Tibial nerve (tissue), 4 donors: ENCODE measurements at regions not wholly inside any gene's neighbourhood (a gene's known extent, or its start where the extent isn't known, plus 50 kb on each side); places are given as distances from the start of the nearest gene placed in this dataset.
"Not testable (repeated sequence)": the region's sequence is repeated elsewhere in the genome, so short reads cannot be mapped to it uniquely, and the experiment has no call there.

Source experiments
- DNase-seq, 2 donors: peaks; one replicate each; pipeline ENCODE4 v3.0.0-alpha.2; 2019; ENCODE audit warnings: low spot score in 2 of 2
- H3K27ac ChIP-seq, 4 donors: fragments of 200-600 bp; sonication (generic) in 3 of 4; one replicate each; pipeline ENCODE4 v1.5.1; 2017 to 2019; ENCODE audit warnings: mild to moderate bottlenecking in 1 of 4
- H3K27me3 ChIP-seq, 2 donors: fragments of 200-600 bp; sonication (generic) in 1 of 2; one replicate each; pipeline versions ENCODE4 v1.5.1 to v1.6.0; 2017 to 2019
- H3K36me3 ChIP-seq, 3 donors: fragments of 200-600 bp; sonication (generic); one replicate each; pipeline ENCODE4 v1.5.1; 2018 to 2019
- H3K4me1 ChIP-seq, 4 donors: fragments of 200-600 bp; sonication (generic) in 3 of 4; one replicate each; pipeline ENCODE4 v1.5.1; 2017 to 2019
- H3K4me3 ChIP-seq, 4 donors: fragments of 200-600 bp; sonication (generic) in 3 of 4; one replicate each; pipeline ENCODE4 v1.5.1; 2017 to 2019; ENCODE audit warnings: mild to moderate bottlenecking in 1 of 4, moderate library complexity in 1 of 4
- H3K9me3 ChIP-seq, 4 donors: fragments of 200-600 bp; sonication (generic) in 3 of 4; one replicate each; pipeline ENCODE4 v1.5.1; 2017 to 2019
- CTCF ChIP-seq, 5 experiments: fragments of 200-600 bp in 3 of 5; fragments of 450-650 bp in 2 of 5; sonication (generic) in 3 of 5; IDR thresholded peaks; one replicate each; pipeline ENCODE4 v1.5.1; 2016 to 2019; ENCODE audit warnings: antibody characterized with exemption in 5 of 5, mild to moderate bottlenecking in 3 of 5, moderate library complexity in 2 of 5
- EP300 ChIP-seq, 2 donors: sonication (generic); formaldehyde crosslinking; IDR thresholded peaks; one replicate each; pipeline ENCODE4 v1.6.1; 2017; ENCODE audit warnings: antibody characterized with exemption in 2 of 2, mild to moderate bottlenecking in 1 of 2
- POLR2A ChIP-seq, 2 donors: fragments of 450-650 bp; IDR thresholded peaks; one replicate each; pipeline ENCODE4 v1.6.1; 2017; ENCODE audit warnings: antibody characterized with exemption in 2 of 2, mild to moderate bottlenecking in 2 of 2, moderate library complexity in 2 of 2
- WGBS, 2 donors: methylation state at CpG; one replicate each; pipeline ENCODE4 v1.1.5; 2018; 5-methylcytosine and 5-hydroxymethylcytosine counted together

- no peak for DNase-seq
- no peaks in the 10 kb centered on the region for H3K4me1 ChIP-seq
- TF ChIP-seq EP300 (IDR thresholded peaks at IDR 0.05): no peak
- no peak for TF ChIP-seq POLR2A (IDR thresholded peaks at IDR 0.05)
- no peak for TF ChIP-seq CTCF (IDR thresholded peaks at IDR 0.05)
- H3K36me3 ChIP-seq: no peaks in the 10 kb centered on the region
- no peak overlapping the region for H3K27ac ChIP-seq
- H3K27me3 ChIP-seq: no peaks in the 10 kb centered on the region
- WGBS, 2 donors: 43 to 64% methylated on average over 1 of the region's 1 CpG
- no peaks in the 10 kb centered on the region for H3K9me3 ChIP-seq
- no peak overlapping the region for H3K4me3 ChIP-seq
Measured at GRCh38 chr3:36178018-36178417, 202.3 kb upstream of the STAC start.

- Histone ChIP-seq H3K4me3 (no peak overlapping the region), H3K9me3 (no peaks in the 10 kb centered on the region), H3K4me1 (no peaks in the 10 kb centered on the region), H3K36me3 (no peaks in the 10 kb centered on the region), H3K27me3 (no peaks in the 10 kb centered on the region), H3K27ac (no peak overlapping the region)
- DNase-seq: no peak
- WGBS, 2 donors: 88 to 95% methylated on average over 2 of the region's 2 CpGs
- TF ChIP-seq EP300 (IDR thresholded peaks at IDR 0.05) (no peak), POLR2A (IDR thresholded peaks at IDR 0.05) (no peak), CTCF (IDR thresholded peaks at IDR 0.05) (no peak)
Measured at GRCh38 chr3:36182024-36182423, 198.3 kb upstream of the STAC start.

- not testable (repeated sequence) for DNase-seq, H3K36me3 ChIP-seq, H3K27ac ChIP-seq, H3K4me3 ChIP-seq, H3K9me3 ChIP-seq, H3K27me3 ChIP-seq, H3K4me1 ChIP-seq
- WGBS, 2 donors: 71 to 78% methylated on average over 2 of the region's 2 CpGs
Measured at GRCh38 chr3:36187197-36187596, 193.1 kb upstream of the STAC start.

GRCh38 chr3:36192901-36193300, 187.4 kb upstream of the STAC start:
- no peak overlapping the region for H3K27ac ChIP-seq
- no peak for TF ChIP-seq POLR2A (IDR thresholded peaks at IDR 0.05)
- no peak for TF ChIP-seq EP300 (IDR thresholded peaks at IDR 0.05)
- TF ChIP-seq CTCF (IDR thresholded peaks at IDR 0.05): no peak
- H3K36me3 ChIP-seq: no peaks in the 10 kb centered on the region
- DNase-seq: no peak
- no peaks in the 10 kb centered on the region for H3K27me3 ChIP-seq
- no peak overlapping the region for H3K4me3 ChIP-seq
- no peaks in the 10 kb centered on the region for H3K9me3 ChIP-seq
- no peaks in the 10 kb centered on the region for H3K4me1 ChIP-seq

GRCh38 chr3:36193448-36193847, 186.9 kb upstream of the STAC start:
- H3K27ac ChIP-seq: no peak overlapping the region
- no peaks in the 10 kb centered on the region for H3K4me1 ChIP-seq
- TF ChIP-seq POLR2A (IDR thresholded peaks at IDR 0.05): no peak
- no peaks in the 10 kb centered on the region for H3K36me3 ChIP-seq
- no peaks in the 10 kb centered on the region for H3K9me3 ChIP-seq
- WGBS, 2 donors: 38 to 52% methylated on average over 2 of the region's 2 CpGs
- no peaks in the 10 kb centered on the region for H3K27me3 ChIP-seq
- H3K4me3 ChIP-seq: no peak overlapping the region
- no peak for DNase-seq

- Histone ChIP-seq H3K4me1 (no peaks in the 10 kb centered on the region), H3K36me3 (no peaks in the 10 kb centered on the region), H3K4me3 (no peak overlapping the region), H3K9me3 (no peaks in the 10 kb centered on the region), H3K27ac (no peak overlapping the region), H3K27me3 (no peaks in the 10 kb centered on the region)
- TF ChIP-seq EP300 (IDR thresholded peaks at IDR 0.05): no peak
- no peak for TF ChIP-seq POLR2A (IDR thresholded peaks at IDR 0.05)
- TF ChIP-seq CTCF (IDR thresholded peaks at IDR 0.05): no peak
- DNase-seq: no peak
Measured at GRCh38 chr3:36196058-36196457, 184.2 kb upstream of the STAC start.
